SK-N-SH (cell line): ENCODE measurements at regions not wholly inside any gene's neighbourhood (a gene's known extent, or its start where the extent isn't known, plus 50 kb on each side); places are given as distances from the start of the nearest gene placed in this dataset.

Experiments
- CTCF ChIA-PET: fragments of 300-600, 350-600 bp; formaldehyde crosslinking; extraction: SDS; loops from one replicate; lab custom pipeline; 2021; lab: Yijun Ruan, JAX
- POLR2A ChIA-PET: fragments of 350-600 bp; sonication (Branson Sonifier 250); formaldehyde crosslinking; extraction: SDS; loops from one replicate; lab custom pipeline; 2020; ENCODE audit warnings: antibody characterized with exemption, inconsistent platforms; lab: Yijun Ruan, JAX
- DNase-seq: peaks from one replicate; pipeline ENCODE4 v3.0.0; 2012
- H2AFZ ChIP-seq: fragments of 200-600 bp; sonication (generic); 2 replicates; pipeline ENCODE4 v1.8.1; 2016; ENCODE audit warnings: antibody characterized with exemption, mild to moderate bottlenecking, low read depth
- H3F3A ChIP-seq: fragments of 200-600 bp; sonication (generic); replicated peaks from 2 replicates; pipeline ENCODE3; 2016; ENCODE audit warnings: antibody characterized with exemption, mild to moderate bottlenecking; ENCODE audit not compliant: insufficient read depth
- H3K27ac ChIP-seq, 2 experiments: fragments of 200-500 bp in 1 of 2; fragments of 200-600 bp in 1 of 2; sonication (Bioruptor generic) in 1 of 2; sonication (generic), shearing (Covaris generic) in 1 of 2; 2 replicates each; pipeline versions ENCODE4 v1.5.1 to v1.6.1; 2014 to 2016; ENCODE audit warnings: low read depth in 2 of 2, inconsistent platforms in 1 of 2, low read length in 1 of 2, mild to moderate bottlenecking in 1 of 2, mixed read lengths in 1 of 2
- H3K27me3 ChIP-seq: fragments of 200-600 bp; sonication (generic), shearing (Covaris generic); 2 replicates; pipeline ENCODE4 v1.6.1; 2016; ENCODE audit warnings: mixed run types; ENCODE audit not compliant: insufficient read depth
- H3K36me3 ChIP-seq, 2 experiments: fragments of 200-500 bp in 1 of 2; fragments of 200-600 bp in 1 of 2; sonication (Bioruptor generic) in 1 of 2; sonication (generic) in 1 of 2; replicated peaks in 1 of 2; 2 replicates each; pipeline versions ENCODE3 to v1.5.1; 2014 to 2016; ENCODE audit warnings: low read length in 1 of 2, mild to moderate bottlenecking in 1 of 2; ENCODE audit not compliant: insufficient read depth in 2 of 2, control insufficient read depth in 1 of 2
- H3K4me1 ChIP-seq, 2 experiments: fragments of 200-500 bp in 1 of 2; fragments of 200-600 bp in 1 of 2; sonication (Bioruptor generic) in 1 of 2; sonication (generic), shearing (Covaris generic) in 1 of 2; 2 replicates each; pipeline versions ENCODE4 v1.5.1 to v1.6.1; 2014 to 2016; ENCODE audit warnings: low read depth in 1 of 2, low read length in 1 of 2, mixed run types in 1 of 2; ENCODE audit not compliant: insufficient read depth in 2 of 2, control insufficient read depth in 1 of 2
- H3K4me2 ChIP-seq: fragments of 200-600 bp; sonication (generic), shearing (Covaris generic); 2 replicates; pipeline ENCODE4 v1.6.1; 2017; ENCODE audit warnings: mixed run types
- H3K4me3 ChIP-seq, 2 experiments: fragments of 200-500 bp in 1 of 2; fragments of 200-600 bp in 1 of 2; sonication (Bioruptor generic) in 1 of 2; sonication (generic), shearing (Covaris generic) in 1 of 2; 2 replicates each; pipeline versions ENCODE4 v1.5.1 to v1.8.1; 2014 to 2016; ENCODE audit warnings: low read depth in 2 of 2, inconsistent platforms in 1 of 2, low read length in 1 of 2, mild to moderate bottlenecking in 1 of 2, mixed read lengths in 1 of 2, moderate library complexity in 1 of 2
- H3K79me2 ChIP-seq: fragments of 200-600 bp; sonication (generic); 2 replicates; pipeline ENCODE4 v1.8.1; 2017; ENCODE audit warnings: mild to moderate bottlenecking; ENCODE audit not compliant: insufficient read depth
- H3K9ac ChIP-seq: fragments of 200-600 bp; sonication (generic); 2 replicates; pipeline ENCODE4 v1.6.1; 2017; ENCODE audit warnings: mixed run types
- H3K9me2 ChIP-seq: fragments of 200-600 bp; sonication (generic); 2 replicates; pipeline ENCODE4 v1.6.1; 2017; ENCODE audit warnings: mixed run types
- H3K9me3 ChIP-seq: fragments of 200-600 bp; sonication (generic); 2 replicates; pipeline ENCODE4 v1.6.1; 2017; ENCODE audit warnings: mixed run types, mild to moderate bottlenecking, moderate library complexity
- H4K20me1 ChIP-seq: fragments of 200-600 bp; sonication (generic); 2 replicates; pipeline ENCODE4 v1.6.1; 2017; ENCODE audit warnings: mild to moderate bottlenecking, mixed run types; ENCODE audit not compliant: insufficient read depth
- ELF1 ChIP-seq: IDR thresholded peaks from 2 replicates; pipeline ENCODE4 v1.4.0; 2012
- EZH2phosphoT487 ChIP-seq: fragments of 200-600 bp; sonication (generic); IDR thresholded peaks from 2 replicates; pipeline ENCODE4 v1.6.1; 2017; ENCODE audit warnings: low read depth, mixed run types, mild to moderate bottlenecking, antibody characterized with exemption, moderate library complexity, borderline replicate concordance
- FOSL2 ChIP-seq: IDR thresholded peaks from 2 replicates; pipeline ENCODE4 v1.4.0; 2012; ENCODE audit warnings: low read depth, mild to moderate bottlenecking, moderate library complexity, borderline replicate concordance
- FOXM1 ChIP-seq: IDR thresholded peaks from 2 replicates; pipeline ENCODE4 v1.4.0; 2012; ENCODE audit warnings: low read depth, mild to moderate bottlenecking
- GABPA ChIP-seq: IDR thresholded peaks from 2 replicates; pipeline ENCODE4 v1.4.0; 2012; ENCODE audit warnings: low read depth, mild to moderate bottlenecking
- GATA2 ChIP-seq: sonication (generic); formaldehyde crosslinking; IDR thresholded peaks from 2 replicates; pipeline ENCODE4 v1.5.0; 2020; ENCODE audit warnings: mild to moderate bottlenecking, missing genetic modification reagents
- IRF3 ChIP-seq: fragments of 150-350 bp; IDR thresholded peaks from 2 replicates; pipeline ENCODE4 v1.6.1; 2016; ENCODE audit warnings: mild to moderate bottlenecking, low read depth, low read length
- JUND ChIP-seq: IDR thresholded peaks from 2 replicates; pipeline ENCODE4 v1.4.0; 2012
- MEF2A ChIP-seq: IDR thresholded peaks from 2 replicates; pipeline ENCODE4 v1.4.0; 2012; ENCODE audit warnings: low read depth, borderline replicate concordance
- NFIC ChIP-seq: IDR thresholded peaks from 2 replicates; pipeline ENCODE4 v1.4.0; 2012; ENCODE audit warnings: borderline replicate concordance
- POLR2AphosphoS5 ChIP-seq: IDR thresholded peaks from 2 replicates; pipeline ENCODE4 v1.6.1; 2012; ENCODE audit warnings: low read depth, low read length
- REST ChIP-seq: IDR thresholded peaks from 2 replicates; pipeline ENCODE4 v1.6.1; 2012; ENCODE audit warnings: mild to moderate bottlenecking, low read depth, low read length, moderate library complexity
- SIN3A ChIP-seq: IDR thresholded peaks from 2 replicates; pipeline ENCODE4 v1.6.1; 2012; ENCODE audit warnings: low read depth, mild to moderate bottlenecking, low read length, moderate library complexity, borderline replicate concordance
- TAF1 ChIP-seq: IDR thresholded peaks from 2 replicates; pipeline ENCODE4 v1.6.1; 2012; ENCODE audit warnings: low read depth, mild to moderate bottlenecking, low read length, moderate library complexity, borderline replicate concordance
- USF2 ChIP-seq: fragments of 150-350 bp; IDR thresholded peaks from 2 replicates; pipeline ENCODE4 v1.6.1; 2017; ENCODE audit warnings: antibody characterized with exemption, low read length, low read depth, borderline replicate concordance
- WGBS: methylation state at CpG from one replicate; pipeline ENCODE4 v1.1.6; 2017; ENCODE audit warnings: low lambda C conversion rate; 5-methylcytosine and 5-hydroxymethylcytosine counted together

GRCh38 chr1:209107535-209107934 is 476.0 kb upstream of the CAMK1G start (continued):
- TF ChIP-seq SIN3A, result no peak
- no peak for TF ChIP-seq REST
- TF ChIP-seq GABPA, result no peak
- no peak for TF ChIP-seq ELF1
- TF ChIP-seq GATA2 (CRISPR knock-in tag), result no peak
- TF ChIP-seq EZH2phosphoT487, result no peak
- no peak for TF ChIP-seq MEF2A
- TF ChIP-seq POLR2AphosphoS5, result no peak
- no peak for TF ChIP-seq NFIC
- no peak for TF ChIP-seq FOXM1
- TF ChIP-seq, all 33 proteins: peak for 0

GRCh38 chr1:209109001-209109785 is 474.3 kb upstream of the CAMK1G start:
- no peak overlapping the region for H3K27ac ChIP-seq
- CTCF ChIA-PET, result interaction anchor here (0.7 kb wide), 1 partner anchor 11 kb away, joined by 3 read pairs; no protein-coding TSS in a partner anchor
- 81% methylated on average over 2 of the region's 2 CpGs for WGBS
- no peaks in the 10 kb centered on the region for H4K20me1 ChIP-seq
- H3K27me3 ChIP-seq, result no peaks in the 10 kb centered on the region
- DNase-seq, result no peak
- TF ChIP-seq REST (no peak), IRF3 (no peak), JUND (no peak), USF2 (no peak), TAF1 (no peak), ELF1 (no peak), FOXM1 (no peak), FOSL2 (no peak)
- no peaks in the 10 kb centered on the region for H3K36me3 ChIP-seq
- peaks cover 14% of the 10 kb centered on the region for H3F3A ChIP-seq
- H3K4me2 ChIP-seq, result no peak overlapping the region
- peaks cover 12 to 14% of the 10 kb centered on the region in 2 experiments; a peak in 3 of 4 replicates for H3K4me1 ChIP-seq
- POLR2A ChIA-PET, result no interaction called here
- H3K4me3 ChIP-seq, result no peak overlapping the region
- no peaks in the 10 kb centered on the region for H3K9me3 ChIP-seq
- H2AFZ ChIP-seq, result no peak overlapping the region; the same call in 1 of the 2 replicates
- H3K9ac ChIP-seq, result no peak overlapping the region
- H3K79me2 ChIP-seq, result no peaks in the 10 kb centered on the region
- no peaks in the 10 kb centered on the region for H3K9me2 ChIP-seq
